ENCODE measurements at regions not wholly inside any gene's neighbourhood (a gene's known extent, or its start where the extent isn't known, plus 50 kb on each side); places are given as distances from the start of the nearest gene placed in this dataset.

GRCh38 chrX:43380704-43381103 is 275.4 kb upstream of the MAOA start:
- TF ChIP-seq EZH2 (optimal IDR thresholded peaks at IDR 0.05; ENCODE audit: low read depth, low read length) (no peak), CTCF (IDR thresholded peaks at IDR 0.05; ENCODE audit: low read length) (no peak)
- H4K20me1 ChIP-seq (ENCODE audit: insufficient read depth, low read length): no peaks in the 10 kb centered on the region
- no peak overlapping the region for H2AFZ ChIP-seq (ENCODE audit: low read length)
- no peak for DNase-seq
- no peak overlapping the region for H3K4me2 ChIP-seq (ENCODE audit: low read depth, low read length)
- H3K4me3 ChIP-seq (ENCODE audit: low read length): no peak overlapping the region
- H3K9me2 ChIP-seq (replicated peaks; ENCODE audit: insufficient read depth, low read length): no peaks in the 10 kb centered on the region
- H3K4me1 ChIP-seq (ENCODE audit: low read length): no peaks in the 10 kb centered on the region
- H3K27me3 ChIP-seq (replicated peaks; ENCODE audit: insufficient read depth, low read length): no peaks in the 10 kb centered on the region
- H3F3A ChIP-seq (ENCODE audit: insufficient read depth, low read length): no peaks in the 10 kb centered on the region
- H3K36me3 ChIP-seq (replicated peaks; ENCODE audit: insufficient read depth, low read length): no peaks in the 10 kb centered on the region
- H3K27ac ChIP-seq (ENCODE audit: low read length): no peak overlapping the region
- no peaks in the 10 kb centered on the region for H3K9me3 ChIP-seq (replicated peaks; ENCODE audit: insufficient read depth, low read length)
- no peak overlapping the region for H3K9ac ChIP-seq (ENCODE audit: low read length)
- H3K79me2 ChIP-seq (ENCODE audit: low read length): no peaks in the 10 kb centered on the region

GRCh38 chrX:43386875-43387274 is 269.2 kb upstream of the MAOA start:
- Histone ChIP-seq H3K27me3 (replicated peaks; ENCODE audit: insufficient read depth, low read length) (no peaks in the 10 kb centered on the region), H3K27ac (ENCODE audit: low read length) (no peak overlapping the region), H4K20me1 (ENCODE audit: insufficient read depth, low read length) (no peaks in the 10 kb centered on the region), H3K4me2 (ENCODE audit: low read depth, low read length) (no peak overlapping the region), H3K9me2 (replicated peaks; ENCODE audit: insufficient read depth, low read length) (no peaks in the 10 kb centered on the region), H3K9ac (ENCODE audit: low read length) (no peak overlapping the region), H2AFZ (ENCODE audit: low read length) (no peak overlapping the region), H3K79me2 (ENCODE audit: low read length) (no peaks in the 10 kb centered on the region), H3K9me3 (replicated peaks; ENCODE audit: insufficient read depth, low read length) (no peaks in the 10 kb centered on the region), H3K4me1 (ENCODE audit: low read length) (no peaks in the 10 kb centered on the region), H3K36me3 (replicated peaks; ENCODE audit: insufficient read depth, low read length) (no peaks in the 10 kb centered on the region), H3F3A (ENCODE audit: insufficient read depth, low read length) (no peaks in the 10 kb centered on the region), H3K4me3 (ENCODE audit: low read length) (no peak overlapping the region)
- no peak for DNase-seq
- TF ChIP-seq CTCF (IDR thresholded peaks at IDR 0.05; ENCODE audit: low read length) (no peak), EZH2 (optimal IDR thresholded peaks at IDR 0.05; ENCODE audit: low read depth, low read length) (no peak), EZH2phosphoT487 (IDR thresholded peaks at IDR 0.05; ENCODE audit: low read length) (no peak)

- H3K9me2 ChIP-seq (replicated peaks; ENCODE audit: insufficient read depth, low read length): no peaks in the 10 kb centered on the region
- no peak overlapping the region for H3K4me2 ChIP-seq (ENCODE audit: low read depth, low read length)
- no peaks in the 10 kb centered on the region for H3K27me3 ChIP-seq (replicated peaks; ENCODE audit: insufficient read depth, low read length)
- H3K79me2 ChIP-seq (ENCODE audit: low read length): no peaks in the 10 kb centered on the region
- TF ChIP-seq EZH2 (optimal IDR thresholded peaks at IDR 0.05; ENCODE audit: low read depth, low read length): no peak
- no peak for TF ChIP-seq EZH2phosphoT487 (IDR thresholded peaks at IDR 0.05; ENCODE audit: low read length)
- TF ChIP-seq CTCF (IDR thresholded peaks at IDR 0.05; ENCODE audit: low read length): no peak
- H4K20me1 ChIP-seq (ENCODE audit: insufficient read depth, low read length): no peaks in the 10 kb centered on the region
- DNase-seq: no peak
- no peaks in the 10 kb centered on the region for H3K36me3 ChIP-seq (replicated peaks; ENCODE audit: insufficient read depth, low read length)
- H2AFZ ChIP-seq (ENCODE audit: low read length): no peak overlapping the region
- H3K9me3 ChIP-seq (replicated peaks; ENCODE audit: insufficient read depth, low read length): no peaks in the 10 kb centered on the region
- no peak overlapping the region for H3K9ac ChIP-seq (ENCODE audit: low read length)
- H3K4me1 ChIP-seq (ENCODE audit: low read length): no peaks in the 10 kb centered on the region
- no peak overlapping the region for H3K4me3 ChIP-seq (ENCODE audit: low read length)
- no peak overlapping the region for H3K27ac ChIP-seq (ENCODE audit: low read length)
- H3F3A ChIP-seq (ENCODE audit: insufficient read depth, low read length): no peaks in the 10 kb centered on the region
These were observed 250.9 kb upstream of the MAOA start for GRCh38 chrX:43405191-43405590.
